HepG2 (cell line): ENCODE measurements at regions not wholly inside any gene's neighbourhood (a gene's known extent, or its start where the extent isn't known, plus 50 kb on each side); places are given as distances from the start of the nearest gene placed in this dataset.

ENCODE experiments used
- ATAC-seq: fragments of 200-7000 bp; cut with Tn5 transposase; 3 replicates; pipeline ENCODE4 v1.9.1; 2020; ENCODE audit warnings: mild to moderate bottlenecking, moderate library complexity
- BruUV-seq: library from RNA; stranded (reverse); fragments of 400-500 nt; replicated peaks from 2 replicates; lab custom pipeline; 2021; lab: Mats Ljungman, UMichigan
- CTCF ChIA-PET: fragments of 300-600 bp; formaldehyde crosslinking; extraction: SDS; loops from one replicate; lab custom pipeline; 2021; ENCODE audit warnings: low total read pairs, inconsistent platforms, low intra/inter-chr PET ratio; lab: Yijun Ruan, JAX
- POLR2A ChIA-PET: fragments of 350-600 bp; sonication (Branson Sonifier 250); formaldehyde crosslinking; loops from one replicate; lab custom pipeline; 2020; ENCODE audit warnings: antibody characterized with exemption, inconsistent platforms; lab: Yijun Ruan, JAX
- DNase-seq: peaks from one replicate; pipeline ENCODE4 v3.0.0-alpha.2; 2015; ENCODE audit warnings: low spot score
- FAIRE-seq: peaks from 3 replicates; lab custom pipeline; 2011; peaks lifted over from hg19 to GRCh38; lab: Jason Lieb, UNC
- H2AFZ ChIP-seq: one replicate; pipeline ENCODE4 v1.6.1; 2011; ENCODE audit warnings: low read length, inconsistent platforms
- H3K27ac ChIP-seq: fragments of 300-600 bp; 3 replicates; pipeline ENCODE4 v1.8.0; 2011; ENCODE audit warnings: mixed run types, mild to moderate bottlenecking, mixed read lengths, low read length, inconsistent platforms; ENCODE audit not compliant: insufficient read depth; ENCODE audit errors: extremely low read length
- H3K27me3 ChIP-seq, 2 experiments: fragments of 200-600 bp in 1 of 2; 2 replicates in 1 of 2; 3 replicates in 1 of 2; pipeline versions ENCODE4 v1.6.0 to v1.8.0; 2011; ENCODE audit warnings: low read length in 2 of 2, mild to moderate bottlenecking in 2 of 2, moderate library complexity in 2 of 2, inconsistent platforms in 1 of 2; ENCODE audit not compliant: insufficient read depth in 2 of 2, control insufficient read depth in 1 of 2
- H3K36me3 ChIP-seq, 2 experiments: fragments of 200-600 bp in 1 of 2; replicated peaks in 1 of 2; 2 replicates in 1 of 2; 3 replicates in 1 of 2; pipeline versions ENCODE4 v1.5.1 to v1.8.0; 2011; ENCODE audit warnings: low read length in 2 of 2, inconsistent platforms in 1 of 2; ENCODE audit not compliant: insufficient read depth in 2 of 2, control insufficient read depth in 1 of 2
- H3K4me1 ChIP-seq: 2 replicates; pipeline ENCODE4 v1.5.1; 2012; ENCODE audit warnings: low read length, inconsistent platforms; ENCODE audit not compliant: insufficient read depth
- H3K4me2 ChIP-seq: 2 replicates; pipeline ENCODE4 v1.6.0; 2011; ENCODE audit warnings: low read depth, low read length, inconsistent platforms
- H3K4me3 ChIP-seq, 3 experiments: fragments of 200-600 bp in 1 of 3; sonication (generic), shearing (Covaris generic) in 1 of 3; replicated peaks in 1 of 3; 2 replicates each; pipeline ENCODE4 v1.5.1; 2011 to 2016; ENCODE audit warnings: low read length in 3 of 3, inconsistent platforms in 2 of 3, low read depth in 2 of 3, mild to moderate bottlenecking in 2 of 3, control low read depth in 1 of 3, mixed read lengths in 1 of 3; ENCODE audit not compliant: insufficient read depth in 1 of 3
- H3K79me2 ChIP-seq: one replicate; pipeline ENCODE4 v1.6.1; 2011; ENCODE audit warnings: low read length, inconsistent platforms; ENCODE audit not compliant: insufficient read depth
- H3K9ac ChIP-seq: 2 replicates; pipeline ENCODE4 v1.6.0; 2011; ENCODE audit warnings: mild to moderate bottlenecking, low read depth, low read length, inconsistent platforms; ENCODE audit not compliant: insufficient read depth
- H3K9me3 ChIP-seq: 2 replicates; pipeline ENCODE4 v1.5.1; 2012; ENCODE audit warnings: mild to moderate bottlenecking, low read length
- H4K20me1 ChIP-seq: 2 replicates; pipeline ENCODE4 v1.6.0; 2011; ENCODE audit warnings: inconsistent platforms, mild to moderate bottlenecking, low read length, moderate library complexity; ENCODE audit not compliant: insufficient read depth
- BRD4 ChIP-seq: sonication (generic); formaldehyde crosslinking; IDR thresholded peaks from 2 replicates; pipeline ENCODE4 v1.4.0; 2020; ENCODE audit warnings: missing genetic modification reagents
- HMG20B ChIP-seq: conservative IDR thresholded peaks from 2 replicates; pipeline ENCODE4 v1.6.1; 2016; ENCODE audit warnings: missing genetic modification reagents, missing compliant biosample characterization
- MTF1 ChIP-seq: sonication (generic); formaldehyde crosslinking; IDR thresholded peaks from 2 replicates; pipeline ENCODE4 v1.5.0; 2020; ENCODE audit warnings: missing genetic modification reagents
- NFYC ChIP-seq: IDR thresholded peaks from 2 replicates; pipeline ENCODE4 v1.6.1; 2016; ENCODE audit warnings: missing genetic modification reagents, missing compliant biosample characterization
- SIN3A ChIP-seq: IDR thresholded peaks from 2 replicates; pipeline ENCODE4 v1.6.1; 2011; ENCODE audit warnings: low read depth, mild to moderate bottlenecking, control low read depth, low read length, borderline replicate concordance
- ZMYM2 ChIP-seq: sonication (generic); formaldehyde crosslinking; IDR thresholded peaks from 2 replicates; pipeline ENCODE4 v1.8.0; 2022; ENCODE audit warnings: mild to moderate bottlenecking, missing genetic modification reagents
- ZNF264 ChIP-seq: sonication (generic); formaldehyde crosslinking; IDR thresholded peaks from 2 replicates; pipeline ENCODE4 v1.4.0; 2020; ENCODE audit warnings: missing genetic modification reagents
- ZNF510 ChIP-seq: sonication (generic); formaldehyde crosslinking; IDR thresholded peaks from 2 replicates; pipeline ENCODE4 v1.4.0; 2020; ENCODE audit warnings: low read depth, mild to moderate bottlenecking, missing genetic modification reagents
- ZNF557 ChIP-seq: sonication (generic); formaldehyde crosslinking; IDR thresholded peaks from 2 replicates; pipeline ENCODE4 v1.4.0; 2020; ENCODE audit warnings: missing genetic modification reagents
- WGBS: methylation state at CpG from one replicate; pipeline ENCODE4 v1.1.6; 2017; ENCODE audit warnings: low lambda C conversion rate; 5-methylcytosine and 5-hydroxymethylcytosine counted together
- in situ Hi-C: cut with HindIII; loops from 2 replicates; pipeline ENCODE4 v1.10.0; 2017; ENCODE audit warnings: low pct_unique_long_range_greater_than_20kb; ENCODE audit not compliant: extremely low pct_ligation_motif_present
- intact Hi-C: fragments of 100-400 bp; cut with micrococcal nuclease; formaldehyde crosslinking; loops from one replicate; pipeline ENCODE4 v1.10.0; 2022; ENCODE audit not compliant: unreplicated experiment
- TF ChIP-seq, protein P1 (sequence below): sonication (generic); formaldehyde crosslinking; IDR thresholded peaks from 2 replicates; pipeline ENCODE4 v1.4.0; 2020; ENCODE audit warnings: missing genetic modification reagents
- TF ChIP-seq, protein P2 (sequence below): sonication (generic); formaldehyde crosslinking; IDR thresholded peaks from 2 replicates; pipeline ENCODE4 v1.4.0; 2020; ENCODE audit warnings: missing genetic modification reagents
- TF ChIP-seq, protein P3 (sequence below): IDR thresholded peaks from 2 replicates; pipeline ENCODE4 v1.6.1; 2016; ENCODE audit warnings: control low read depth
- TF ChIP-seq, protein P4 (sequence below): sonication (generic); formaldehyde crosslinking; IDR thresholded peaks from 2 replicates; pipeline ENCODE4 v1.5.0; 2020; ENCODE audit warnings: missing genetic modification reagents
- TF ChIP-seq, protein P5 (sequence below): sonication (generic); formaldehyde crosslinking; IDR thresholded peaks from 2 replicates; pipeline ENCODE4 v1.4.0; 2020; ENCODE audit warnings: missing genetic modification reagents

DNA sequence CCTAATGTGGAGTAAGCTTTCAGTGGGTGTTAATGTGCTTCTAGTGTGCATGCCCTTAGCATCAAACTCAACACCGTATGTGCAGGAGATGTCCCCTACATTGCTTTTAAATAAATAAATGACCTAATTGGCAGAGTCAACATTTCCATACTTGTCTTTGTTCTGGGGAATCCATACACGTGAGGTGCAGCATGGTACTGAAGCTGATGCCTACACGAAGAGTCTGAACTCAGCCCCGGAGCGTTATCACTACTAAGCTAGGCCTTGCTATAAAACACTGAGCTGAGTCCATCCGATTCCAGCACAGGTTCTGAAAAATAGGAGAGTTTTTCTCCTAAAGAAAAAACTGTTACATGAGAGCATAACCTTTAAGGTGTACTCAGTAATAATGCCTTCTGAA, 125.0 kb upstream of the DYRK2 start:
- Histone ChIP-seq H2AFZ (no peak overlapping the region), H3K4me3 (no peak overlapping the region), H3K36me3 (no peaks in the 10 kb centered on the region), H3K9me3 (no peaks in the 10 kb centered on the region), H3K4me1 (no peaks in the 10 kb centered on the region), H3K27me3 (no peaks in the 10 kb centered on the region; a peak in 1 of 5 replicates), H3K9ac (no peak overlapping the region), H3K27ac (no peak overlapping the region), H3K79me2 (no peaks in the 10 kb centered on the region), H4K20me1 (no peaks in the 10 kb centered on the region), H3K4me2 (no peak overlapping the region)
- FAIRE-seq (no peak), DNase-seq (no peak), ATAC-seq (no peak)
- BruUV-seq = no TSS peak
- ChIA-PET POLR2A (no interaction called here), CTCF (no interaction called here)
- in situ Hi-C loops = no loop called here
- intact Hi-C loops = no loop called here
- WGBS = 0% methylated on average over 6 of the region's 6 CpGs
- no peak for TF ChIP-seq SIN3A
- TF ChIP-seq HMG20B (CRISPR knock-in tag) = no peak
- TF ChIP-seq, protein P1, sequence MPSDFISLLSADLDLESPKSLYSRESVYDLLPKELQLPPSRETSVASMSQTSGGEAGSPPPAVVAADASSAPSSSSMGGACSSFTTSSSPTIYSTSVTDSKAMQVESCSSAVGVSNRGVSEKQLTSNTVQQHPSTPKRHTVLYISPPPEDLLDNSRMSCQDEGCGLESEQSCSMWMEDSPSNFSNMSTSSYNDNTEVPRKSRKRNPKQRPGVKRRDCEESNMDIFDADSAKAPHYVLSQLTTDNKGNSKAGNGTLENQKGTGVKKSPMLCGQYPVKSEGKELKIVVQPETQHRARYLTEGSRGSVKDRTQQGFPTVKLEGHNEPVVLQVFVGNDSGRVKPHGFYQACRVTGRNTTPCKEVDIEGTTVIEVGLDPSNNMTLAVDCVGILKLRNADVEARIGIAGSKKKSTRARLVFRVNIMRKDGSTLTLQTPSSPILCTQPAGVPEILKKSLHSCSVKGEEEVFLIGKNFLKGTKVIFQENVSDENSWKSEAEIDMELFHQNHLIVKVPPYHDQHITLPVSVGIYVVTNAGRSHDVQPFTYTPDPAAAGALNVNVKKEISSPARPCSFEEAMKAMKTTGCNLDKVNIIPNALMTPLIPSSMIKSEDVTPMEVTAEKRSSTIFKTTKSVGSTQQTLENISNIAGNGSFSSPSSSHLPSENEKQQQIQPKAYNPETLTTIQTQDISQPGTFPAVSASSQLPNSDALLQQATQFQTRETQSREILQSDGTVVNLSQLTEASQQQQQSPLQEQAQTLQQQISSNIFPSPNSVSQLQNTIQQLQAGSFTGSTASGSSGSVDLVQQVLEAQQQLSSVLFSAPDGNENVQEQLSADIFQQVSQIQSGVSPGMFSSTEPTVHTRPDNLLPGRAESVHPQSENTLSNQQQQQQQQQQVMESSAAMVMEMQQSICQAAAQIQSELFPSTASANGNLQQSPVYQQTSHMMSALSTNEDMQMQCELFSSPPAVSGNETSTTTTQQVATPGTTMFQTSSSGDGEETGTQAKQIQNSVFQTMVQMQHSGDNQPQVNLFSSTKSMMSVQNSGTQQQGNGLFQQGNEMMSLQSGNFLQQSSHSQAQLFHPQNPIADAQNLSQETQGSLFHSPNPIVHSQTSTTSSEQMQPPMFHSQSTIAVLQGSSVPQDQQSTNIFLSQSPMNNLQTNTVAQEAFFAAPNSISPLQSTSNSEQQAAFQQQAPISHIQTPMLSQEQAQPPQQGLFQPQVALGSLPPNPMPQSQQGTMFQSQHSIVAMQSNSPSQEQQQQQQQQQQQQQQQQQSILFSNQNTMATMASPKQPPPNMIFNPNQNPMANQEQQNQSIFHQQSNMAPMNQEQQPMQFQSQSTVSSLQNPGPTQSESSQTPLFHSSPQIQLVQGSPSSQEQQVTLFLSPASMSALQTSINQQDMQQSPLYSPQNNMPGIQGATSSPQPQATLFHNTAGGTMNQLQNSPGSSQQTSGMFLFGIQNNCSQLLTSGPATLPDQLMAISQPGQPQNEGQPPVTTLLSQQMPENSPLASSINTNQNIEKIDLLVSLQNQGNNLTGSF (CRISPR knock-in tag) = no peak
- TF ChIP-seq, protein P2, sequence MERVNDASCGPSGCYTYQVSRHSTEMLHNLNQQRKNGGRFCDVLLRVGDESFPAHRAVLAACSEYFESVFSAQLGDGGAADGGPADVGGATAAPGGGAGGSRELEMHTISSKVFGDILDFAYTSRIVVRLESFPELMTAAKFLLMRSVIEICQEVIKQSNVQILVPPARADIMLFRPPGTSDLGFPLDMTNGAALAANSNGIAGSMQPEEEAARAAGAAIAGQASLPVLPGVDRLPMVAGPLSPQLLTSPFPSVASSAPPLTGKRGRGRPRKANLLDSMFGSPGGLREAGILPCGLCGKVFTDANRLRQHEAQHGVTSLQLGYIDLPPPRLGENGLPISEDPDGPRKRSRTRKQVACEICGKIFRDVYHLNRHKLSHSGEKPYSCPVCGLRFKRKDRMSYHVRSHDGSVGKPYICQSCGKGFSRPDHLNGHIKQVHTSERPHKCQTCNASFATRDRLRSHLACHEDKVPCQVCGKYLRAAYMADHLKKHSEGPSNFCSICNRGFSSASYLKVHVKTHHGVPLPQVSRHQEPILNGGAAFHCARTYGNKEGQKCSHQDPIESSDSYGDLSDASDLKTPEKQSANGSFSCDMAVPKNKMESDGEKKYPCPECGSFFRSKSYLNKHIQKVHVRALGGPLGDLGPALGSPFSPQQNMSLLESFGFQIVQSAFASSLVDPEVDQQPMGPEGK (CRISPR knock-in tag) = no peak
- TF ChIP-seq ZMYM2 = no peak
- TF ChIP-seq NFYC = no peak
- TF ChIP-seq, protein P3, sequence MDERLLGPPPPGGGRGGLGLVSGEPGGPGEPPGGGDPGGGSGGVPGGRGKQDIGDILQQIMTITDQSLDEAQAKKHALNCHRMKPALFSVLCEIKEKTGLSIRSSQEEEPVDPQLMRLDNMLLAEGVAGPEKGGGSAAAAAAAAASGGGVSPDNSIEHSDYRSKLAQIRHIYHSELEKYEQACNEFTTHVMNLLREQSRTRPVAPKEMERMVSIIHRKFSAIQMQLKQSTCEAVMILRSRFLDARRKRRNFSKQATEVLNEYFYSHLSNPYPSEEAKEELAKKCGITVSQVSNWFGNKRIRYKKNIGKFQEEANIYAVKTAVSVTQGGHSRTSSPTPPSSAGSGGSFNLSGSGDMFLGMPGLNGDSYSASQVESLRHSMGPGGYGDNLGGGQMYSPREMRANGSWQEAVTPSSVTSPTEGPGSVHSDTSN (CRISPR knock-in tag) = no peak
- no peak for TF ChIP-seq ZNF264 (CRISPR knock-in tag)
- TF ChIP-seq ZNF557 (CRISPR knock-in tag) = no peak
- no peak for TF ChIP-seq BRD4
- no peak for TF ChIP-seq ZNF510 (CRISPR knock-in tag)
- TF ChIP-seq, protein P4, sequence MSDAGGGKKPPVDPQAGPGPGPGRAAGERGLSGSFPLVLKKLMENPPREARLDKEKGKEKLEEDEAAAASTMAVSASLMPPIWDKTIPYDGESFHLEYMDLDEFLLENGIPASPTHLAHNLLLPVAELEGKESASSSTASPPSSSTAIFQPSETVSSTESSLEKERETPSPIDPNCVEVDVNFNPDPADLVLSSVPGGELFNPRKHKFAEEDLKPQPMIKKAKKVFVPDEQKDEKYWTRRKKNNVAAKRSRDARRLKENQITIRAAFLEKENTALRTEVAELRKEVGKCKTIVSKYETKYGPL (CRISPR knock-in tag) = no peak
- TF ChIP-seq MTF1 (CRISPR knock-in tag) = no peak
- TF ChIP-seq, protein P5, sequence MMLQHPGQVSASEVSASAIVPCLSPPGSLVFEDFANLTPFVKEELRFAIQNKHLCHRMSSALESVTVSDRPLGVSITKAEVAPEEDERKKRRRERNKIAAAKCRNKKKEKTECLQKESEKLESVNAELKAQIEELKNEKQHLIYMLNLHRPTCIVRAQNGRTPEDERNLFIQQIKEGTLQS (CRISPR knock-in tag) = no peak
